ENCODE measurements at regions not wholly inside any gene's neighbourhood (a gene's known extent, or its start where the extent isn't known, plus 50 kb on each side); places are given as distances from the start of the nearest gene placed in this dataset.

DNA sequence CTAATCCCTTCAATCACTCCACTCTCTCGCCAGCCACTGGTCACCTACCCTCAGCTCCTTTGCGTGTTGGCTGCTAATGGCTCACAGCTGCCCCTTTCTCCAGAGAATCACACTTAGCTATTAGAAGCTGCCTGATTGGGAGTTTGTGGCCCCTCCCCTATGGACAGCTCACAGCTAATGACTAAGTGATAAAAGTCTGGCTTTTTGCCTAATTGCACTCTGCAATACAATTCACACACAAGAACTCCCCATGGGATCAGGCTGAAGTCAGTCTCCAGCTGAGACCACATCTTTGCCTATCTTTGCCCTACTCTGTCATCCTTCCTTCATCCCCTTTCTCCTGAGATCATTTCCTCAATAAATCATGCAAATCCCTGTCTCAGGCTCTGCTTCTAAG, 701.9 kb upstream of the RAB6C start:
- ATAC-seq = no peak
- H3K27ac ChIP-seq = no peak overlapping the region
- H3K27me3 ChIP-seq = no peaks in the 10 kb centered on the region
- TF ChIP-seq POLR2A (IDR thresholded peaks at IDR 0.05) = no peak
- TF ChIP-seq, protein P1, sequence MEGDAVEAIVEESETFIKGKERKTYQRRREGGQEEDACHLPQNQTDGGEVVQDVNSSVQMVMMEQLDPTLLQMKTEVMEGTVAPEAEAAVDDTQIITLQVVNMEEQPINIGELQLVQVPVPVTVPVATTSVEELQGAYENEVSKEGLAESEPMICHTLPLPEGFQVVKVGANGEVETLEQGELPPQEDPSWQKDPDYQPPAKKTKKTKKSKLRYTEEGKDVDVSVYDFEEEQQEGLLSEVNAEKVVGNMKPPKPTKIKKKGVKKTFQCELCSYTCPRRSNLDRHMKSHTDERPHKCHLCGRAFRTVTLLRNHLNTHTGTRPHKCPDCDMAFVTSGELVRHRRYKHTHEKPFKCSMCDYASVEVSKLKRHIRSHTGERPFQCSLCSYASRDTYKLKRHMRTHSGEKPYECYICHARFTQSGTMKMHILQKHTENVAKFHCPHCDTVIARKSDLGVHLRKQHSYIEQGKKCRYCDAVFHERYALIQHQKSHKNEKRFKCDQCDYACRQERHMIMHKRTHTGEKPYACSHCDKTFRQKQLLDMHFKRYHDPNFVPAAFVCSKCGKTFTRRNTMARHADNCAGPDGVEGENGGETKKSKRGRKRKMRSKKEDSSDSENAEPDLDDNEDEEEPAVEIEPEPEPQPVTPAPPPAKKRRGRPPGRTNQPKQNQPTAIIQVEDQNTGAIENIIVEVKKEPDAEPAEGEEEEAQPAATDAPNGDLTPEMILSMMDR (IDR thresholded peaks at IDR 0.05) = no peak
- TF ChIP-seq POLR2AphosphoS5 (IDR thresholded peaks at IDR 0.05) = no peak
- no peak for TF ChIP-seq EP300 (IDR thresholded peaks at IDR 0.05)
- 71 to 90% methylated on average over 2 of the region's 2 CpGs for WGBS, 2 donors (ENCODE audit: low coverage in 1 of 2)
- H3K9me3 ChIP-seq = no peaks in the 10 kb centered on the region
- no peaks in the 10 kb centered on the region for H3K4me1 ChIP-seq
- H3K36me3 ChIP-seq = no peaks in the 10 kb centered on the region
- no peak overlapping the region for H3K4me3 ChIP-seq

DNA sequence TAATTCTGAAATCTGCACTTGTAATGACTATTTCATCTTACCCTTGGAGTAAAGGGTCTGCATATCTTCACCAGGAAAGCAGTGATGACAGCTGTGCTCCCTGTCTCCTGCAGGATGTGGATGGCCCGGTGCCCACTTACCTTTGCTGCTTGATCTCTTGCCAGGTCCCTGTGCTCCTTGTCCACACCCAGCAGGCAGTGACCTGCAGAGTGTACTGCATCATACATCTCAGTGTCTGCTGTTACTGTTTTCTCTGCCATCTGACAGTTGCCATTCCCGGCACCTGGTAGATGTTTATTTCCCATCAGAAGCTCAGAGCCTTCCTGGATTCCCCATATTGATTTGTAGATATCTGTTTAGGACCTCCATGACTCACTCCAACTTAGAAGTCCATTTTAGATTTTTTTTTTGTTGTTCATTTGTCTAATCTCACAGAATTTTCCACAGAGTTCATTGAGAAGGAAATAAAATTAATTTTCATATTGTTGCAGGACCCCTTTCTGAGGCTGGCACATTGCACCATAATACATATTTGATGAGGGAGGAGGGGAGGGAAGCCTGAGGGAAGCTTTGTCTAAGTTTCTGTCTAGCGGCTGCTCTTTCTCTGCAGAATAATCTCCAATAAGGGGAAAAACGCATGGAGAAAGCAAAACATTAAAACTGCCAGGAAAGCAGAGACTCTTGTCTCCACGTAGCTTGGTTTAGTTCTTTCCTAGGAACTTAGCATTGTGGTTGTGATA, 697.5 kb upstream of the RAB6C start:
- no peaks in the 10 kb centered on the region for H3K27me3 ChIP-seq
- H3K36me3 ChIP-seq = no peaks in the 10 kb centered on the region
- H3K4me1 ChIP-seq = no peaks in the 10 kb centered on the region
- H3K4me3 ChIP-seq = no peak overlapping the region
- no peak for ATAC-seq
- H3K9me3 ChIP-seq = no peaks in the 10 kb centered on the region
- H3K27ac ChIP-seq = no peak overlapping the region
- no peak for TF ChIP-seq EP300 (IDR thresholded peaks at IDR 0.05)
- no peak for TF ChIP-seq POLR2AphosphoS5 (IDR thresholded peaks at IDR 0.05)
- TF ChIP-seq, protein P1 (IDR thresholded peaks at IDR 0.05) = no peak
- no peak for TF ChIP-seq POLR2A (IDR thresholded peaks at IDR 0.05)
- 46 to 80% methylated on average over 1 to 5 of the region's 5 CpGs for WGBS, 2 donors (ENCODE audit: low coverage in 1 of 2)

DNA sequence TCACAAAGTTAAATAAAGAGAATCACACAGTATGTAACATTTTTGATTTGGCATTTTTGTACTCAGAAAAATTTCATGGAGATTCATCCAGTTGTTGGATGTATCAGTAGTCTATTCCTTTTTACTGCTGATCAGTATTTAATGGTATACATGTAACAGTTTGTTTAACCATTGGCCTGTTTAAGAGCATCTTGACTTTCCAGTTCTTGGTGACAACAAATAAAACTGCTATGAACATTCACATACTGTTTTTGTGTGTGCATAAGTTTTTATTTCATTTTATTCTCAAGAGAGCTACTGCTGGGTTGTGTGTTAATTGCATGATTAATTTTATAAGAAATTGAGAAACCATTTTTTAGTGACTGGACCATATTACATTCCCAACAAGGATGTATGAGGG, 694.5 kb upstream of the RAB6C start:
- Histone ChIP-seq H3K9me3 (no peaks in the 10 kb centered on the region), H3K4me1 (no peaks in the 10 kb centered on the region), H3K36me3 (no peaks in the 10 kb centered on the region), H3K27ac (no peak overlapping the region), H3K27me3 (no peaks in the 10 kb centered on the region), H3K4me3 (no peak overlapping the region)
- no peak for TF ChIP-seq POLR2A (IDR thresholded peaks at IDR 0.05)
- TF ChIP-seq EP300 (IDR thresholded peaks at IDR 0.05) = no peak
- no peak for TF ChIP-seq POLR2AphosphoS5 (IDR thresholded peaks at IDR 0.05)
- no peak for ATAC-seq

DNA sequence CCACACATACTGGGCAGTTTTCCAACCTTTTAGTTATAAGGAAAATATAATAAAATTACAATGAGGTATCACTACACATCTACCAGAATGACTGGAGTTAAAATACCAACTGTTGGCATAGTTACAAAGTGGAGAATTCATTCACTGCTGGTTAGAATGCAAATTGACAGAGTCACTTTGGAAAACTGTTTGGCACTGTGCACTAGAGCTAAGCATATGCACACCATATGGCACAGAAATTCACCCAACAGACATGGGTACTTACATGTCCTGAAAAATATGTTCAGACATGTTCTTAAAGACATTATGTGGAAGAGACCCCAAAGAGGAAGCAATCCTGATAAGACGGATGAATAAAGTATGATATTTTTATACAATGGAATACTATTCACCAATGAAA, 686.1 kb upstream of the RAB6C start:
- Histone ChIP-seq H3K36me3 (no peaks in the 10 kb centered on the region), H3K4me3 (no peak overlapping the region), H3K4me1 (peaks cover 0 to 21% (median 2%) of the 10 kb centered on the region in 3 donors), H3K27ac (no peak overlapping the region), H3K9me3 (peaks cover 0 to 7% (median 0%) of the 10 kb centered on the region in 3 donors), H3K27me3 (no peaks in the 10 kb centered on the region)
- 0% methylated on average over 1 of the region's 1 CpG for WGBS, 2 donors (ENCODE audit: low coverage in 1 of 2)
- TF ChIP-seq EP300 (IDR thresholded peaks at IDR 0.05) = no peak
- no peak for TF ChIP-seq POLR2AphosphoS5 (IDR thresholded peaks at IDR 0.05)
- TF ChIP-seq POLR2A (IDR thresholded peaks at IDR 0.05) = no peak
- TF ChIP-seq, protein P1 (IDR thresholded peaks at IDR 0.05) = no peak
- ATAC-seq = no peak

DNA sequence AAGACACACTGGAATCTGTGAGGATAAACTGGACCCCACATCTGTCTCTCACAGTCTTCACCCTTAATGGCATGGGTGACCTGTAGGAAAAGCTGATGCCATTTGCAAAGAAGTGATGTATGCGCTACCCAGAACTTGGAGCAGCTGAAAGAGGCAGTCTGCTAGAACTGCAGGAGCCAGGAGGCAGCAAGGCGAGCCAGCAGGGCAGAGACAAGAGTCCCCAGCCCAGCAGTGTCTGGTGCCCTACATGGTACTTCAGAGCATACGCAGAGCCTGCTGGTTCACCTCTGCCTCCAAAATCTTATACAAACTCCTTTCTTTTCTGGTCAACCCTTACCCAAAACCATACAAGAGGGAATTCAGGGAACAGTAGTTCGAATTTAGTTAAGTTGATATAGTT, 683.1 kb upstream of the RAB6C start:
- peaks cover 5 to 37% (median 6%) of the 10 kb centered on the region in 3 donors for H3K4me1 ChIP-seq
- peak overlapping the region in 2 of 4 donors; percentile 36 for H3K27ac ChIP-seq
- H3K9me3 ChIP-seq = peaks cover 0 to 7% (median 0%) of the 10 kb centered on the region in 3 donors
- H3K36me3 ChIP-seq = no peaks in the 10 kb centered on the region
- H3K4me3 ChIP-seq = no peak overlapping the region
- TF ChIP-seq POLR2AphosphoS5 (IDR thresholded peaks at IDR 0.05) = no peak
- 65 to 78% methylated on average over 2 to 4 of the region's 4 CpGs for WGBS, 2 donors (ENCODE audit: low coverage in 1 of 2)
- no peak for ATAC-seq
- no peaks in the 10 kb centered on the region for H3K27me3 ChIP-seq

DNA sequence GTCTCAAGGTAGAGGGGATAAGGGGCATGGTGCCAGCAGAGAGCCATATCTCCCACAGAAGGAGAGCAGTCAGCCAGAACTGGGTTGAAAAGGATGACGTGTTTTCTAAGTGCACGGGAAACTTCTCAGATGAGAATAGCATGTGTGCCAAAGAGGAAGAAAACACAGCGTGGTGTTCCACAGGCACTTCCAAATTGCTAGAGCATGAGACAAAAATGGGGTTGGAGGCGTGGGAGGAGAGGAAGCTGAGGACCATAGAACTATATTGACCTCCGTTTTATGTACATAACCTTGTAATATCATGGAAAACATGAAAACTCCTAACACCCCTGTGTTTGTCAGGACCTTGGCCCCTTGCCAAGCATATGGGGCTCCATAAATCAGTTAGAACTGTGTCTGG, 682.7 kb upstream of the RAB6C start:
- peaks cover 5 to 41% (median 6%) of the 10 kb centered on the region in 3 donors for H3K4me1 ChIP-seq
- H3K9me3 ChIP-seq = peaks cover 0 to 7% (median 0%) of the 10 kb centered on the region in 3 donors
- no peaks in the 10 kb centered on the region for H3K36me3 ChIP-seq
- no peaks in the 10 kb centered on the region for H3K27me3 ChIP-seq
- H3K4me3 ChIP-seq = no peak overlapping the region
- 11 to 17% methylated on average over 5 of the region's 5 CpGs for WGBS, 2 donors (ENCODE audit: low coverage in 1 of 2)
- ATAC-seq = peak; percentile 43
- TF ChIP-seq POLR2A (IDR thresholded peaks at IDR 0.05) = no peak
- TF ChIP-seq, protein P1 (IDR thresholded peaks at IDR 0.05) = no peak
- TF ChIP-seq POLR2AphosphoS5 (IDR thresholded peaks at IDR 0.05) = peak; percentile 79
- no peak for TF ChIP-seq EP300 (IDR thresholded peaks at IDR 0.05)
- peak overlapping the region in 2 of 4 donors; percentile 36 for H3K27ac ChIP-seq

All from gastroesophageal sphincter (tissue), 4 donors.